OCI-LY1 (cell line): ENCODE measurements at regions not wholly inside any gene's neighbourhood (a gene's known extent, or its start where the extent isn't known, plus 50 kb on each side); places are given as distances from the start of the nearest gene placed in this dataset.

ENCODE experiments used
- H2AFZ ChIP-seq: fragments of 200-600 bp; sonication (generic), shearing (Covaris generic); 2 replicates; pipeline ENCODE4 v1.6.0; 2014; ENCODE audit warnings: antibody characterized with exemption, mild to moderate bottlenecking, low read length
- H3F3A ChIP-seq: fragments of 200-600 bp; sonication (generic), shearing (Covaris generic); 2 replicates; pipeline ENCODE4 v1.6.0; 2014; ENCODE audit warnings: mild to moderate bottlenecking, antibody characterized with exemption, low read length, moderate library complexity; ENCODE audit not compliant: insufficient read depth
- H3K27ac ChIP-seq: fragments of 200-600 bp; sonication (generic); 2 replicates; pipeline ENCODE4 v1.5.1; 2014; ENCODE audit warnings: low read length, mixed run types, mild to moderate bottlenecking, low read depth; ENCODE audit not compliant: poor library complexity, severe bottlenecking
- H3K27me3 ChIP-seq: fragments of 200-600 bp; sonication (generic); 2 replicates; pipeline ENCODE4 v1.6.0; 2014; ENCODE audit warnings: antibody characterized with exemption, mild to moderate bottlenecking, low read length, moderate library complexity; ENCODE audit not compliant: insufficient read depth
- H3K36me3 ChIP-seq: fragments of 200-600 bp; sonication (generic); 2 replicates; pipeline ENCODE4 v1.6.1; 2014; ENCODE audit warnings: mild to moderate bottlenecking, antibody characterized with exemption, low read length, moderate library complexity, mixed read lengths; ENCODE audit not compliant: insufficient read depth
- H3K4me1 ChIP-seq: fragments of 200-600 bp; sonication (generic); 2 replicates; pipeline ENCODE4 v1.5.1; 2014; ENCODE audit warnings: mild to moderate bottlenecking, low read length, moderate library complexity; ENCODE audit not compliant: insufficient read depth, severe bottlenecking
- H3K4me2 ChIP-seq: fragments of 200-600 bp; sonication (generic), shearing (Covaris generic); 2 replicates; pipeline ENCODE4 v1.6.1; 2014; ENCODE audit warnings: low read length
- H3K4me3 ChIP-seq: fragments of 200-600 bp; sonication (generic); 2 replicates; pipeline ENCODE4 v1.5.1; 2014; ENCODE audit warnings: low read length, low read depth, mild to moderate bottlenecking, mixed read lengths; ENCODE audit not compliant: poor library complexity, severe bottlenecking
- H3K79me2 ChIP-seq: fragments of 200-600 bp; shearing (Covaris generic); 2 replicates; pipeline ENCODE4 v1.6.1; 2016; ENCODE audit warnings: mixed run types, low read length, mixed read lengths; ENCODE audit not compliant: insufficient read depth
- H3K9ac ChIP-seq: fragments of 200-600 bp; sonication (generic), shearing (Covaris generic); 2 replicates; pipeline ENCODE4 v1.6.1; 2014; ENCODE audit warnings: mild to moderate bottlenecking, low read length, mixed read lengths
- H3K9me2 ChIP-seq: fragments of 200-600 bp; sonication (generic), shearing (Covaris generic); 2 replicates; pipeline ENCODE4 v1.6.1; 2014; ENCODE audit warnings: low read depth, mild to moderate bottlenecking, low read length, mixed read lengths
- H3K9me3 ChIP-seq: fragments of 200-600 bp; shearing (Covaris generic); 2 replicates; pipeline ENCODE4 v1.6.1; 2014; ENCODE audit warnings: low read length, mixed read lengths
- H4K20me1 ChIP-seq: fragments of 200-600 bp; sonication (generic), shearing (Covaris generic); 2 replicates; pipeline ENCODE4 v1.6.0; 2016; ENCODE audit warnings: mild to moderate bottlenecking, low read length; ENCODE audit not compliant: insufficient read depth
- EZH2 ChIP-seq: fragments of 200-600 bp; sonication (generic), shearing (Covaris generic); IDR thresholded peaks from 2 replicates; pipeline ENCODE4 v1.8.0; 2017; ENCODE audit warnings: borderline replicate concordance, mixed run types, mild to moderate bottlenecking, antibody characterized with exemption, low read length, moderate library complexity, mixed read lengths
- TF ChIP-seq, protein P1 (sequence below): fragments of 200-600 bp; sonication (generic), shearing (Covaris generic); IDR thresholded peaks from 2 replicates; pipeline ENCODE4 v1.5.1; 2017; ENCODE audit warnings: mild to moderate bottlenecking, antibody characterized with exemption, low read length, moderate library complexity, mixed read lengths

DNA sequence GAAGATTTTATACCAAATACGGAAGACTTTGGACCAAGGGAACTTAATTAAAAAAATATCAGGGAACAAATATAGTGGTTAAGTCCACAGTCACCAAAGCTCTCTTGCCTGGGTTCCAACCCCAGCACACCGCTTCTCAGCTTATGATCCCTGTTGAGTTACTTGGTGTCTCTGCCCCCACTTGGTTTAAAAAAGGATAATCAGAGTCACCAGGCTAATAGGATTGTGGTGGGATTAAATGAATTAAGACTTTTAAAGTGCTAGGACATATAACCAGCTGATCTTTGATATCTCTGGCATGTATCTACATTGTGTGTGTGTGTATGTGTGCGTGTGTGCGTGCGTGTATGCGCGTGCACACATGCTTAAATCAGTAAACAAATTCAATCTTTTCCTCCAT is 474.7 kb upstream of the DAB1 start:
- TF ChIP-seq EZH2 = no peak
- TF ChIP-seq, protein P1, sequence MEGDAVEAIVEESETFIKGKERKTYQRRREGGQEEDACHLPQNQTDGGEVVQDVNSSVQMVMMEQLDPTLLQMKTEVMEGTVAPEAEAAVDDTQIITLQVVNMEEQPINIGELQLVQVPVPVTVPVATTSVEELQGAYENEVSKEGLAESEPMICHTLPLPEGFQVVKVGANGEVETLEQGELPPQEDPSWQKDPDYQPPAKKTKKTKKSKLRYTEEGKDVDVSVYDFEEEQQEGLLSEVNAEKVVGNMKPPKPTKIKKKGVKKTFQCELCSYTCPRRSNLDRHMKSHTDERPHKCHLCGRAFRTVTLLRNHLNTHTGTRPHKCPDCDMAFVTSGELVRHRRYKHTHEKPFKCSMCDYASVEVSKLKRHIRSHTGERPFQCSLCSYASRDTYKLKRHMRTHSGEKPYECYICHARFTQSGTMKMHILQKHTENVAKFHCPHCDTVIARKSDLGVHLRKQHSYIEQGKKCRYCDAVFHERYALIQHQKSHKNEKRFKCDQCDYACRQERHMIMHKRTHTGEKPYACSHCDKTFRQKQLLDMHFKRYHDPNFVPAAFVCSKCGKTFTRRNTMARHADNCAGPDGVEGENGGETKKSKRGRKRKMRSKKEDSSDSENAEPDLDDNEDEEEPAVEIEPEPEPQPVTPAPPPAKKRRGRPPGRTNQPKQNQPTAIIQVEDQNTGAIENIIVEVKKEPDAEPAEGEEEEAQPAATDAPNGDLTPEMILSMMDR = no peak
- no peaks in the 10 kb centered on the region for H3F3A ChIP-seq
- H3K36me3 ChIP-seq = no peaks in the 10 kb centered on the region
- no peak overlapping the region for H2AFZ ChIP-seq
- H4K20me1 ChIP-seq = no peaks in the 10 kb centered on the region
- H3K4me2 ChIP-seq = no peak overlapping the region
- H3K9me3 ChIP-seq = no peaks in the 10 kb centered on the region
- no peak overlapping the region for H3K4me3 ChIP-seq
- H3K27me3 ChIP-seq = no peaks in the 10 kb centered on the region
- no peaks in the 10 kb centered on the region for H3K79me2 ChIP-seq
- H3K27ac ChIP-seq = no peak overlapping the region
- H3K9ac ChIP-seq = no peak overlapping the region
- H3K9me2 ChIP-seq = no peaks in the 10 kb centered on the region
- no peaks in the 10 kb centered on the region for H3K4me1 ChIP-seq

DNA sequence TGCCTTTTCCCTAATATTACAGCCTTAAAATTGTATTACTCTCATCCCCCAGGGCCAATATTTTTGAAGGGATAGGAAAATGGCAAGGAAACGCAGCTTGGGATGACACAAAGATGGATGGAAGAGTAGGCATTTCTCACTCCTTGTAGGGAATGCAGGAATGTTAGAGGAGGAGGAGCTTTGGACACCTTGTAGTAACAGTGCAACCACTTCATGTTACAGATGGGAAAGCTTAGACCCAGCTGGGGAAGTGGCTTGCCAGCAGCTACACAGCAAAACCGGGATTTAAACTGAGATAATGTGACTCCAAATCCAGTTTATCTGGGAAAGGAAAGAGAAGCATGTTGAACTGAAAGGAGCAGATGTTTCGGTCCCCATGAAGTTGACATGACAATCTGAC is 473.7 kb upstream of the DAB1 start:
- Histone ChIP-seq H3K27me3 (no peaks in the 10 kb centered on the region), H3K36me3 (no peaks in the 10 kb centered on the region), H3K9me3 (no peaks in the 10 kb centered on the region), H3K4me3 (no peak overlapping the region), H3K4me2 (no peak overlapping the region), H3K4me1 (no peaks in the 10 kb centered on the region), H4K20me1 (no peaks in the 10 kb centered on the region), H3K27ac (no peak overlapping the region), H3K9me2 (no peaks in the 10 kb centered on the region), H2AFZ (no peak overlapping the region), H3K9ac (no peak overlapping the region), H3F3A (no peaks in the 10 kb centered on the region), H3K79me2 (no peaks in the 10 kb centered on the region)
- no peak for TF ChIP-seq EZH2
- TF ChIP-seq, protein P1 = no peak

DNA sequence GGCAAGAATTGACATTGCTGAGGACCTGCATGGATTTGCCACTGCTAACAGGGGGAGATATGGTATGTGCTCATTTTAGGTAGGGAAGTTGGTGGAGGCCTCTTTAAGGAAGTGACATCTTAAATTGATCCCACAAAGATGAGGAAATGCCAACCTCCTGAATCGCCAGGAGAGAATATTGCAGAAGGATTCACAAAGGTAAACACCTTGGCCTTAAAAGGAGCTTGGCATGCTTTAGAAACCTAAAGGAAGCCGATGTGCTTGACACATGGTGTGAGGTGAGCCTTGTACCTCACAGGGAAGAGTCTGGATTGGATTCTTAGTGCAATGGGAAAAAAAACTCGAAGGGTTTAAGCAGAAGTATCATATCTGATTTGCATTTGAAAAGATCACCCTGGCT is 470.5 kb upstream of the DAB1 start:
- H4K20me1 ChIP-seq = no peaks in the 10 kb centered on the region
- H3K79me2 ChIP-seq = no peaks in the 10 kb centered on the region
- H3K27ac ChIP-seq = no peak overlapping the region
- H3K4me2 ChIP-seq = no peak overlapping the region
- H3K36me3 ChIP-seq = no peaks in the 10 kb centered on the region
- H3K27me3 ChIP-seq = no peaks in the 10 kb centered on the region
- H3K9me3 ChIP-seq = no peaks in the 10 kb centered on the region
- H3K4me3 ChIP-seq = no peak overlapping the region
- H2AFZ ChIP-seq = no peak overlapping the region
- TF ChIP-seq, protein P1 = no peak
- no peak for TF ChIP-seq EZH2
- H3K9me2 ChIP-seq = no peaks in the 10 kb centered on the region
- H3K9ac ChIP-seq = no peak overlapping the region
- H3F3A ChIP-seq = no peaks in the 10 kb centered on the region
- no peaks in the 10 kb centered on the region for H3K4me1 ChIP-seq
